ENCODE measurements at regions not wholly inside any gene's neighbourhood (a gene's known extent, or its start where the extent isn't known, plus 50 kb on each side); places are given as distances from the start of the nearest gene placed in this dataset.

DNA sequence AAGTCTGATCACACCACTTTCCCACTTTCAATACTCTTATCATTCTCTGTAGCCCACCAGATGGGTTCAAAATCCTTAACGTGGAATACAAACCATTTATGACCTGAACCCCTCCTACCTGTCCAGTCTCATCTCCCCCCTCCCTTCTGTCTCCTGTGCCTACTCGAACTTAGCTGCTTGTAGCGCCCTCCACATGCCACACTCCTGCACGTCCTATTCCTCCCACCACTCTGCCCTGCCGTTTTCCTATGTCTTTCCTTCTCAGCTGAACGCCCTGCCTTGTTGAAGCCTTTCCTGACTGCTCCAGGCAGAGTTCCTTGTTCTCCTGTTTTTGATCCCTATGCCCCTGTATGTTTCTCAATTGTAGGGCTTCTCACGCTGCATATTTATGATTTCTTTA, 390.1 kb downstream of the HRH4 start:
- Histone ChIP-seq H3K36me3 (ENCODE audit: control insufficient read depth in 3 of 3, insufficient read depth in 3 of 3, low read length in 3 of 3) (no peaks in the 10 kb centered on the region), H3K4me1 (ENCODE audit: control insufficient read depth in 3 of 3, insufficient read depth in 3 of 3, low read length in 3 of 3) (no peaks in the 10 kb centered on the region), H3K27me3 (ENCODE audit: control insufficient read depth in 3 of 3, insufficient read depth in 3 of 3, low read length in 3 of 3) (peaks cover 0 to 3% (median 2%) of the 10 kb centered on the region in 3 donors), H3K27ac (ENCODE audit: low read depth, low read length) (no peak overlapping the region), H3K4me3 (ENCODE audit: low read length in 3 of 3) (no peak overlapping the region), H3K9me3 (ENCODE audit: control insufficient read depth in 3 of 3, low read length in 3 of 3) (no peaks in the 10 kb centered on the region), H3K9ac (ENCODE audit: low read depth in 1 of 3, low read length in 3 of 3) (no peak overlapping the region)

DNA sequence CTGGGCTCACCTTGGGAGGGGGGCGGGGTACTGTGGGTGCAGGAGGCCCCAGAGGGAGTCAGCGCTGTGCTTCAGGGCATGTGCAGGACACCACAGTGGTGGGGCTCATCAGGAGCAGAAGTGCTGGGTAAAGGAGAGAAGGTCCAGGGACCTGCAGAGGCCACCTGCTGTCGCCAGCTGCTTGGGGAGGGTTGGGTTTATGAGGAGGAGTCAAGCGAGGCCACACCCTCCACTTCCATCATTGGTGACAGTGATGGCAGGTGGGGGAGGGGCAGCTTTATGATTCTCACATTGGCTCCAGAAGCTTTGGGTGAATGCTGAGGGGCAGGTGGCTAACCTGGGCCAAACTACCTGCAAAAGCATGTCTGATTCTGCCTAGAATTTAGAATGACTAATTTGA, 392.6 kb downstream of the HRH4 start:
- Histone ChIP-seq H3K9ac (ENCODE audit: low read depth in 1 of 3, low read length in 3 of 3) (no peak overlapping the region), H3K9me3 (ENCODE audit: control insufficient read depth in 3 of 3, low read length in 3 of 3) (no peaks in the 10 kb centered on the region), H3K27me3 (ENCODE audit: control insufficient read depth in 3 of 3, insufficient read depth in 3 of 3, low read length in 3 of 3) (peaks cover 0 to 2% (median 0%) of the 10 kb centered on the region in 3 donors), H3K27ac (ENCODE audit: low read depth, low read length) (no peak overlapping the region), H3K4me3 (ENCODE audit: low read length in 3 of 3) (no peak overlapping the region), H3K4me1 (ENCODE audit: control insufficient read depth in 3 of 3, insufficient read depth in 3 of 3, low read length in 3 of 3) (no peaks in the 10 kb centered on the region), H3K36me3 (ENCODE audit: control insufficient read depth in 3 of 3, insufficient read depth in 3 of 3, low read length in 3 of 3) (no peaks in the 10 kb centered on the region)

DNA sequence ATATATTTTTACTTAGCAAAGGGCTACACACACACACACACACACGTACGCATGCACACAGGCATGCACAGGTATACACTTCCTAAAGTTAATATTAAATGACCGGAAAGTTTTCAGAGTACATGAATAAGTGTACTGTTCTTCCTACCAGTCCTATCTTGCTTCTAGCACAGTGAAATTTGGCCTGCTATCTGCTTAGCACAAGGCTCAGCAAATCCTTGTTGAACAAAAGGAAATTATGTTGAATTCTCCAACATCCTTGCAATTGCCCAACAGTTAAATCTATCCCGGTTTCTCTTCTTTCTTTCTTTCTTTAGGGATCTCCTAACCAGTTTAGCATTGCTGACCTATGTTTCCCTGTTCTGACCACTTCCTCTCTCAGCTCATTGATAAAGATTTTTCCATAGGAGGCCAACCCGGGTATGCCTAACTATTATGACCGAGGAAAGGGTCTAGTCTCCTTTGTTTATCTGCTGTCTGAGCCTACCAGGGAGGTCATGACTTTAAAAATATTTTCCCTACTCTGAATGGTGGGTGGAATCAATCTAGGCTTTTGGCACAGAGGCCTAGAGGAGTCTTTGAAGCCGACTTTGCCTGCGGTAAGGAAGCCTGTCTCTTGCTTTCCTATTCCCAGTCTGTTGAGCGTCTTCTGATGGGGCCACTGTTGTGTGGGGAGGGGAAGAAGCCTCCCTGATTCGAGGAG, 400.7 kb downstream of the HRH4 start:
- H3K27ac ChIP-seq (ENCODE audit: low read depth, low read length) = no peak overlapping the region
- H3K36me3 ChIP-seq (ENCODE audit: control insufficient read depth in 3 of 3, insufficient read depth in 3 of 3, low read length in 3 of 3) = no peaks in the 10 kb centered on the region
- no peaks in the 10 kb centered on the region for H3K9me3 ChIP-seq (ENCODE audit: control insufficient read depth in 3 of 3, low read length in 3 of 3)
- H3K27me3 ChIP-seq (ENCODE audit: control insufficient read depth in 3 of 3, insufficient read depth in 3 of 3, low read length in 3 of 3) = peaks cover 0 to 3% (median 0%) of the 10 kb centered on the region in 3 donors
- H3K4me1 ChIP-seq (ENCODE audit: control insufficient read depth in 3 of 3, insufficient read depth in 3 of 3, low read length in 3 of 3) = peaks cover 0 to 2% (median 0%) of the 10 kb centered on the region in 3 donors
- H3K4me3 ChIP-seq (ENCODE audit: low read length in 3 of 3) = no peak overlapping the region
- no peak overlapping the region for H3K9ac ChIP-seq (ENCODE audit: low read depth in 1 of 3, low read length in 3 of 3)

DNA sequence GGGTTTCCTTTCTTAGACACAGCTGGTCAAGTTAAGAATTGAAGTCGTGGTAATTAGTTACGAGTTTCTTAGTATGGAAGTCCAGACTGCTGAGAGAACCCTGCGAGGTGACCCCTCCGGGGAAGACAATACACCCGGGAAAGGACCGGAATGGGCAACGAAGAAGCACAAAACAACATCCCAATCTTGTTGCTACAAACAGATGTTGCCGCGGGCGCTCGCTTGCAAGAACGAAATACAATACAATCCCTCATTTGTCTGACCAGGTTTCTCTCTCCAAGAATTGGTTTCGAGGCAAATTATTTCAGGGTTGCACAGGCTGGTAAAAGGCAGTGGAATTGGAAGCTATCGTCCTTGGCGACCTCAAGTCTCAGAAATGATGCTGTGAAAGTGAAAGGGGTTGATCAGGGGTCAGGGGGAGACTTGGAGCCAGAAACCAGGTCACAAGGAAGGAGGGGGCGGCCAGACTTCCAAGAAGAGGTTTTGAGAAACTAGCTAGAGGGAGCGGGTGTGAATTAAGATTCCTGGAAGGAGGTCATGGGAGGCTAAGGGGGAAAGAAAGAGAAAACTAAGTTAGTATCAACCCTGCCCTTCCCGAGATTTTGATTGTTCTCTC, 401.9 kb downstream of the HRH4 start:
- H3K4me1 ChIP-seq (ENCODE audit: control insufficient read depth in 3 of 3, insufficient read depth in 3 of 3, low read length in 3 of 3) = peaks cover 0 to 2% (median 0%) of the 10 kb centered on the region in 3 donors
- no peak overlapping the region for H3K9ac ChIP-seq (ENCODE audit: low read depth in 1 of 3, low read length in 3 of 3)
- peaks cover 0 to 3% (median 2%) of the 10 kb centered on the region in 3 donors for H3K27me3 ChIP-seq (ENCODE audit: control insufficient read depth in 3 of 3, insufficient read depth in 3 of 3, low read length in 3 of 3)
- no peaks in the 10 kb centered on the region for H3K9me3 ChIP-seq (ENCODE audit: control insufficient read depth in 3 of 3, low read length in 3 of 3)
- H3K36me3 ChIP-seq (ENCODE audit: control insufficient read depth in 3 of 3, insufficient read depth in 3 of 3, low read length in 3 of 3) = no peaks in the 10 kb centered on the region
- H3K4me3 ChIP-seq (ENCODE audit: low read length in 3 of 3) = peak overlapping the region in 2 of 3 donors; percentile 8 to 44
- no peak overlapping the region for H3K27ac ChIP-seq (ENCODE audit: low read depth, low read length)

DNA sequence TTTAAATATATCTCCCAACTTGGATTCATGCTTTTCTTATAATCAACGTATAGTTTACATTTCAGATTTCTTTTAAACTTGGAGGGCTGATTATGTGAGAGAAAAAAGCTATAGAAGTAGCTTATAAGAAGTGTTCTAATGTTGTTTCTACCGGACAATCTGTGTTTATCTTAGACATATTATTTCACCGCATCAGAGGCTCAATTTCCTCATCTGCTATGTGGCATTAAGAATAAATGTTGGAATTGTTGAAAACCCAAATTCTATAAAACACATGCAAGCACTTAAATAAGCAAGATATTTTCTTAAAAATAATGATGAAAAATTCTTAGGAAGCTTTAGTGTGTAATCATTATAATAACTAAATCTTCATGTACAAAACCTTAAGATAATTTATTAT, 407.9 kb downstream of the HRH4 start:
- H3K27me3 ChIP-seq (ENCODE audit: control insufficient read depth in 3 of 3, insufficient read depth in 3 of 3, low read length in 3 of 3) = peaks cover 0 to 2% (median 0%) of the 10 kb centered on the region in 3 donors
- H3K36me3 ChIP-seq (ENCODE audit: control insufficient read depth in 3 of 3, insufficient read depth in 3 of 3, low read length in 3 of 3) = no peaks in the 10 kb centered on the region
- no peak overlapping the region for H3K27ac ChIP-seq (ENCODE audit: low read depth, low read length)
- H3K9me3 ChIP-seq (ENCODE audit: control insufficient read depth in 3 of 3, low read length in 3 of 3) = no peaks in the 10 kb centered on the region
- no peak overlapping the region for H3K4me3 ChIP-seq (ENCODE audit: low read length in 3 of 3)
- no peak overlapping the region for H3K9ac ChIP-seq (ENCODE audit: low read depth in 1 of 3, low read length in 3 of 3)
- H3K4me1 ChIP-seq (ENCODE audit: control insufficient read depth in 3 of 3, insufficient read depth in 3 of 3, low read length in 3 of 3) = no peaks in the 10 kb centered on the region

DNA sequence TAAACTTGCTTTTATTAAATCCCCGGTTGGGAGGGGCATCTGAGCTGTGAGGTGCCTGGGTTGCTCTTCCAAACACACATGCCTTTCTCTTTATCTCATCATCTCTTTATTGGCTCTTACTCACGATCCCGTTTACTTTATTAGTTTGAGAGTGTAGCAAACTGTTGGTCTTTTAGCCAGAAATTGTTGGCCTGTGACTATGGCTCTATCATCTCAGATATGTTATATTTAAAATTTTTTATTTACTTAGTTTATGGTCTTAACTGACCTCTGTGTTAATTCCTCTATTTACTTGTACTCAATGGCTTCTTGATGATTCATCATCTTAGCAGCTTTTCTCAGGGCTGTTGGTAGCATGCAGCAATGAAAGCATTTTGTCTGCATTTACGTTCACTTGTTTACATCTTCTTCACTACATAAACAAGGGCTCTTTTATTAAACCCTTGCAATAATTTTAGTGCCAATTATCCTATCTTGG, 408.4 kb downstream of the HRH4 start:
- Histone ChIP-seq H3K4me1 (ENCODE audit: control insufficient read depth in 3 of 3, insufficient read depth in 3 of 3, low read length in 3 of 3) (no peaks in the 10 kb centered on the region), H3K4me3 (ENCODE audit: low read length in 3 of 3) (no peak overlapping the region), H3K36me3 (ENCODE audit: control insufficient read depth in 3 of 3, insufficient read depth in 3 of 3, low read length in 3 of 3) (no peaks in the 10 kb centered on the region), H3K27ac (ENCODE audit: low read depth, low read length) (no peak overlapping the region), H3K9me3 (ENCODE audit: control insufficient read depth in 3 of 3, low read length in 3 of 3) (no peaks in the 10 kb centered on the region), H3K9ac (ENCODE audit: low read depth in 1 of 3, low read length in 3 of 3) (no peak overlapping the region), H3K27me3 (ENCODE audit: control insufficient read depth in 3 of 3, insufficient read depth in 3 of 3, low read length in 3 of 3) (peaks cover 0 to 2% (median 0%) of the 10 kb centered on the region in 3 donors)

DNA sequence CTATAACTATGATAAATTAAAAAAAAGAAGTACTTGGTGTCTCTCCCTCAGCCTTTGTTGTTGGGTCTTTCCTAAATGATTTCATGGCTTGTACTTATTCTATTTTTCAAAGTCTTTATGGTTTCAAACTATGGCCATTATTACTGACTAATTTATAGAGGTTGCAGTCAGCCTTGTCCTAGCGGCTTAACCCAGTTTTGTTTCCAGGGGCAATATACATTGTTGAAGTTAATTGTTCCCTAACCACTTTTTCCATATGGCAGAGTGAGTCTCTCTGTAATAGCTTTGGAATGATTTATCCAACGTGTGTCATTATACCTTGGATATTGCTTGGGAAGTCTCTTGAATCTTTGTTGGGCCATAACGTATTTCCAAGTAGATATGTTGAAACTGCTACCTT, 408.8 kb downstream of the HRH4 start:
- Histone ChIP-seq H3K9ac (ENCODE audit: low read depth in 1 of 3, low read length in 3 of 3) (no peak overlapping the region), H3K27ac (ENCODE audit: low read depth, low read length) (no peak overlapping the region), H3K36me3 (ENCODE audit: control insufficient read depth in 3 of 3, insufficient read depth in 3 of 3, low read length in 3 of 3) (no peaks in the 10 kb centered on the region), H3K9me3 (ENCODE audit: control insufficient read depth in 3 of 3, low read length in 3 of 3) (no peaks in the 10 kb centered on the region), H3K4me3 (ENCODE audit: low read length in 3 of 3) (no peak overlapping the region), H3K27me3 (ENCODE audit: control insufficient read depth in 3 of 3, insufficient read depth in 3 of 3, low read length in 3 of 3) (peaks cover 0 to 2% (median 0%) of the 10 kb centered on the region in 3 donors), H3K4me1 (ENCODE audit: control insufficient read depth in 3 of 3, insufficient read depth in 3 of 3, low read length in 3 of 3) (no peaks in the 10 kb centered on the region)

DNA sequence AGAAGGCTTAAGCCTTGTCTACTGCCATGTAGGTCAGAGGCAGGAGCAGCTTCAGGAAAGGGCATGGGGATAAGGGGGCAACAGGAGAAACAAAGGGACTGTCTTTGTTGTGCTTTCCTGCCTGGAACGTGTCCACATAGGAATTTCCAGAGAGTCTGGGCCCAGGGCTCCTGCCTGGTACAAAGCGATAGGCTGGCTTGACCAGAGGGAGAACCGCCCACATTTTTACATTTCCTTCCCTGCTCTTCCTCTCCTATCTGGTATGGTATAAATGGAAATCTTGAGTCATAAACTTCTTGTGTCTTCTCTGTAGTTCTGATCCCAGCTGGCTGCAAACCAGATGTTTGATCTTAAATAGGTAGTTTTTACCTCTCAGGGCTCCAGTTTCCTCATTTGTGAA, 414.8 kb downstream of the HRH4 start:
- no peak overlapping the region for H3K9ac ChIP-seq (ENCODE audit: low read depth in 1 of 3, low read length in 3 of 3)
- no peaks in the 10 kb centered on the region for H3K4me1 ChIP-seq (ENCODE audit: control insufficient read depth in 3 of 3, insufficient read depth in 3 of 3, low read length in 3 of 3)
- H3K9me3 ChIP-seq (ENCODE audit: control insufficient read depth in 3 of 3, low read length in 3 of 3) = peaks cover 0 to 4% (median 0%) of the 10 kb centered on the region in 3 donors
- H3K27ac ChIP-seq (ENCODE audit: low read depth, low read length) = no peak overlapping the region
- no peaks in the 10 kb centered on the region for H3K36me3 ChIP-seq (ENCODE audit: control insufficient read depth in 3 of 3, insufficient read depth in 3 of 3, low read length in 3 of 3)
- H3K4me3 ChIP-seq (ENCODE audit: low read length in 3 of 3) = no peak overlapping the region
- H3K27me3 ChIP-seq (ENCODE audit: control insufficient read depth in 3 of 3, insufficient read depth in 3 of 3, low read length in 3 of 3) = no peaks in the 10 kb centered on the region

DNA sequence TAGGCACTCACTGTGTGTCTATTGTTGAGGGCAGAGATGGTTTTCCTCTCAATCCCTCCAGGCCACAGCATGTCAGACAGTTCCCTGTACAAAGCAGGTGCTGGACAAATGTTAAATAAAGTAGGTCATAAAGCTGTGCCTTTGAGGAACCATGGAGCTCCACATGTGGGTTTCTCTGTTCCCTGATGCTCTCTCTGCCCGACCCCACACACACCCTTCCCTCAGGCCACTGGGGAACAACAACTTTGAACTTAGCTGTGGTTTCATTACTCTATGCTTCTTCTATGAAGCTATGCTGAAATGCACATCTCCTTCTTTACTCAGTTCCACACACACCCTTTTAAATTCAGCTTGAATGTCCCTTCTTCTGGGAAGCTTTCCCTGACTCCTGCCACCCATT, 415.3 kb downstream of the HRH4 start:
- Histone ChIP-seq H3K36me3 (ENCODE audit: control insufficient read depth in 3 of 3, insufficient read depth in 3 of 3, low read length in 3 of 3) (no peaks in the 10 kb centered on the region), H3K9me3 (ENCODE audit: control insufficient read depth in 3 of 3, low read length in 3 of 3) (peaks cover 0 to 4% (median 0%) of the 10 kb centered on the region in 3 donors), H3K4me1 (ENCODE audit: control insufficient read depth in 3 of 3, insufficient read depth in 3 of 3, low read length in 3 of 3) (no peaks in the 10 kb centered on the region), H3K4me3 (ENCODE audit: low read length in 3 of 3) (no peak overlapping the region), H3K9ac (ENCODE audit: low read depth in 1 of 3, low read length in 3 of 3) (no peak overlapping the region), H3K27ac (ENCODE audit: low read depth, low read length) (no peak overlapping the region), H3K27me3 (ENCODE audit: control insufficient read depth in 3 of 3, insufficient read depth in 3 of 3, low read length in 3 of 3) (no peaks in the 10 kb centered on the region)

DNA sequence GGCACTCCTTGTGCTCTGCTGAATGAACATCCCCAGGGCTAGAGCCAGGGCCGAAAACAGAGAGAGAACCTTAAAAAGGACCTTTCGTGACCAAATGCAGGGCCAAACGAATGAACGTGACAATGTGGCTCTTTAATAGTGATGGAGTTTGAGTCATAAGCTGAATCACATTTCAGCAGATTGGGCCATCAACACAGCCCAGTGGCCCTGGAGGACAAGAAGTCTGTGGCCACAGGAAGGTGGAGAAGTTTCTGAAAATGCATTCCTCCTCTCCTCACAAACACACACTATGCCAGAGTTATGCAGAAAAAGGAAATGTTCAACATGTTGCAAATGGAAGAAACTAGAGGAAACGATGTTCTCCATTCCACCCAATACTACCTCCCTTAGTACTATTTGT, 415.8 kb downstream of the HRH4 start:
- no peak overlapping the region for H3K27ac ChIP-seq (ENCODE audit: low read depth, low read length)
- H3K27me3 ChIP-seq (ENCODE audit: control insufficient read depth in 3 of 3, insufficient read depth in 3 of 3, low read length in 3 of 3) = no peaks in the 10 kb centered on the region
- no peak overlapping the region for H3K9ac ChIP-seq (ENCODE audit: low read depth in 1 of 3, low read length in 3 of 3)
- H3K9me3 ChIP-seq (ENCODE audit: control insufficient read depth in 3 of 3, low read length in 3 of 3) = peaks cover 0 to 4% (median 0%) of the 10 kb centered on the region in 3 donors
- no peak overlapping the region for H3K4me3 ChIP-seq (ENCODE audit: low read length in 3 of 3)
- H3K4me1 ChIP-seq (ENCODE audit: control insufficient read depth in 3 of 3, insufficient read depth in 3 of 3, low read length in 3 of 3) = no peaks in the 10 kb centered on the region
- no peaks in the 10 kb centered on the region for H3K36me3 ChIP-seq (ENCODE audit: control insufficient read depth in 3 of 3, insufficient read depth in 3 of 3, low read length in 3 of 3)

Measured in skeletal muscle tissue (tissue), 3 donors.